ENCODE measurements at regions not wholly inside any gene's neighbourhood (a gene's known extent, or its start where the extent isn't known, plus 50 kb on each side); places are given as distances from the start of the nearest gene placed in this dataset.

GRCh38 chr4:14644580-14645282, 357.6 kb upstream of the CPEB2 start:
- no peak for TF ChIP-seq CTCF (IDR thresholded peaks at IDR 0.05; ENCODE audit: extremely low read depth, insufficient read depth, missing control alignments)
- DNase-seq (ENCODE audit: low spot score) = no peak
- in situ Hi-C loops (cut with MboI; ENCODE audit: low pct_unique_long_range_greater_than_20kb, low sequenced_read_pairs, unreplicated experiment) = no loop called here

- in situ Hi-C loops (cut with MboI; ENCODE audit: low pct_unique_long_range_greater_than_20kb, low sequenced_read_pairs, unreplicated experiment) = no loop called here
- TF ChIP-seq CTCF (IDR thresholded peaks at IDR 0.05; ENCODE audit: extremely low read depth, insufficient read depth, missing control alignments) = no peak
- DNase-seq (ENCODE audit: low spot score) = no peak
These were observed 355.4 kb upstream of the CPEB2 start for GRCh38 chr4:14646831-14647230.

- no peak for DNase-seq (ENCODE audit: low spot score)
- no peak for TF ChIP-seq CTCF (IDR thresholded peaks at IDR 0.05; ENCODE audit: extremely low read depth, insufficient read depth, missing control alignments)
- in situ Hi-C loops (cut with MboI; ENCODE audit: low pct_unique_long_range_greater_than_20kb, low sequenced_read_pairs, unreplicated experiment) = no loop called here
These were observed 352.2 kb upstream of the CPEB2 start for GRCh38 chr4:14650127-14650526.

GRCh38 chr4:14652522-14652921, 349.8 kb upstream of the CPEB2 start:
- in situ Hi-C loops (cut with MboI; ENCODE audit: low pct_unique_long_range_greater_than_20kb, low sequenced_read_pairs, unreplicated experiment) = no loop called here
- no peak for DNase-seq (ENCODE audit: low spot score)
- no peak for TF ChIP-seq CTCF (IDR thresholded peaks at IDR 0.05; ENCODE audit: extremely low read depth, insufficient read depth, missing control alignments)

GRCh38 chr4:14653338-14653737, 348.9 kb upstream of the CPEB2 start:
- no peak for TF ChIP-seq CTCF (IDR thresholded peaks at IDR 0.05; ENCODE audit: extremely low read depth, insufficient read depth, missing control alignments)
- in situ Hi-C loops (cut with MboI; ENCODE audit: low pct_unique_long_range_greater_than_20kb, low sequenced_read_pairs, unreplicated experiment) = no loop called here
- no peak for DNase-seq (ENCODE audit: low spot score)

GRCh38 chr4:14659286-14659685, 343.0 kb upstream of the CPEB2 start:
- no peak for TF ChIP-seq CTCF (IDR thresholded peaks at IDR 0.05; ENCODE audit: extremely low read depth, insufficient read depth, missing control alignments)
- in situ Hi-C loops (cut with MboI; ENCODE audit: low pct_unique_long_range_greater_than_20kb, low sequenced_read_pairs, unreplicated experiment) = no loop called here
- DNase-seq (ENCODE audit: low spot score) = no peak
